ENCODE measurements at regions not wholly inside any gene's neighbourhood (a gene's known extent, or its start where the extent isn't known, plus 50 kb on each side); places are given as distances from the start of the nearest gene placed in this dataset.
A peak's percentile ranks its signal among the peaks of the same experiment; 100 is the strongest.
"Not testable (repeated sequence)": the region's sequence is repeated elsewhere in the genome, so short reads cannot be mapped to it uniquely, and the experiment has no call there.

GRCh38 chr17:72558971-72559476, 438.2 kb downstream of the SOX9 start:
- Mint-ChIP-seq H3K36me3 (no peaks in the 10 kb centered on the region), H3K4me3 (no peak overlapping the region), H3K27ac (no peak overlapping the region), H3K27me3 (peaks cover 1% of the 10 kb centered on the region), H3K4me1 (no peaks in the 10 kb centered on the region), H3K9me3 (no peaks in the 10 kb centered on the region)

GRCh38 chr17:72560303-72561247, 439.8 kb downstream of the SOX9 start:
- Mint-ChIP-seq H3K36me3 (no peaks in the 10 kb centered on the region), H3K4me3 (no peak overlapping the region), H3K27me3 (peaks cover 1% of the 10 kb centered on the region), H3K9me3 (no peaks in the 10 kb centered on the region), H3K4me1 (no peaks in the 10 kb centered on the region), H3K27ac (peak overlapping the region; percentile 11)

- Mint-ChIP-seq H3K36me3 (no peaks in the 10 kb centered on the region), H3K9me3 (no peaks in the 10 kb centered on the region), H3K4me3 (no peak overlapping the region), H3K27me3 (no peaks in the 10 kb centered on the region), H3K4me1 (no peaks in the 10 kb centered on the region), H3K27ac (no peak overlapping the region)
Measured at GRCh38 chr17:72561266-72561665, 440.4 kb downstream of the SOX9 start.

GRCh38 chr17:72561680-72562079, 440.9 kb downstream of the SOX9 start:
- no peaks in the 10 kb centered on the region for H3K9me3 Mint-ChIP-seq
- H3K27ac Mint-ChIP-seq: no peak overlapping the region
- H3K36me3 Mint-ChIP-seq: no peaks in the 10 kb centered on the region
- H3K4me3 Mint-ChIP-seq: no peak overlapping the region
- H3K4me1 Mint-ChIP-seq: no peaks in the 10 kb centered on the region
- H3K27me3 Mint-ChIP-seq: no peaks in the 10 kb centered on the region

- Mint-ChIP-seq H3K4me3 (no peak overlapping the region), H3K36me3 (no peaks in the 10 kb centered on the region), H3K9me3 (no peaks in the 10 kb centered on the region), H3K27ac (no peak overlapping the region), H3K27me3 (no peaks in the 10 kb centered on the region), H3K4me1 (no peaks in the 10 kb centered on the region)
Measured at GRCh38 chr17:72562615-72563188, 441.9 kb downstream of the SOX9 start.

GRCh38 chr17:72563952-72564351, 443.1 kb downstream of the SOX9 start:
- H3K27ac Mint-ChIP-seq: no peak overlapping the region
- no peaks in the 10 kb centered on the region for H3K4me1 Mint-ChIP-seq
- no peaks in the 10 kb centered on the region for H3K36me3 Mint-ChIP-seq
- no peaks in the 10 kb centered on the region for H3K9me3 Mint-ChIP-seq
- no peak overlapping the region for H3K4me3 Mint-ChIP-seq
- H3K27me3 Mint-ChIP-seq: no peaks in the 10 kb centered on the region

GRCh38 chr17:72565006-72565405, 444.2 kb downstream of the SOX9 start:
- no peaks in the 10 kb centered on the region for H3K36me3 Mint-ChIP-seq
- no peaks in the 10 kb centered on the region for H3K27me3 Mint-ChIP-seq
- H3K4me3 Mint-ChIP-seq: no peak overlapping the region
- no peaks in the 10 kb centered on the region for H3K4me1 Mint-ChIP-seq
- no peaks in the 10 kb centered on the region for H3K9me3 Mint-ChIP-seq
- no peak overlapping the region for H3K27ac Mint-ChIP-seq

- Mint-ChIP-seq H3K4me1 (no peaks in the 10 kb centered on the region), H3K4me3 (no peak overlapping the region), H3K27ac (no peak overlapping the region), H3K36me3 (no peaks in the 10 kb centered on the region), H3K27me3 (no peaks in the 10 kb centered on the region), H3K9me3 (no peaks in the 10 kb centered on the region)
Measured at GRCh38 chr17:72565758-72566157, 444.9 kb downstream of the SOX9 start.

GRCh38 chr17:72566671-72567484, 446.1 kb downstream of the SOX9 start:
- Mint-ChIP-seq H3K27ac (no peak overlapping the region), H3K4me1 (no peaks in the 10 kb centered on the region), H3K27me3 (no peaks in the 10 kb centered on the region), H3K9me3 (no peaks in the 10 kb centered on the region), H3K36me3 (no peaks in the 10 kb centered on the region), H3K4me3 (no peak overlapping the region)

GRCh38 chr17:72567774-72568173, 447.0 kb downstream of the SOX9 start:
- Mint-ChIP-seq H3K4me1 (no peaks in the 10 kb centered on the region), H3K27me3 (no peaks in the 10 kb centered on the region), H3K27ac (no peak overlapping the region), H3K9me3 (no peaks in the 10 kb centered on the region), H3K36me3 (no peaks in the 10 kb centered on the region), H3K4me3 (no peak overlapping the region)

GRCh38 chr17:72569148-72569946, 448.5 kb downstream of the SOX9 start:
- H3K36me3 Mint-ChIP-seq: no peaks in the 10 kb centered on the region
- H3K9me3 Mint-ChIP-seq: no peaks in the 10 kb centered on the region
- no peaks in the 10 kb centered on the region for H3K4me1 Mint-ChIP-seq
- no peak overlapping the region for H3K27ac Mint-ChIP-seq
- no peak overlapping the region for H3K4me3 Mint-ChIP-seq
- no peaks in the 10 kb centered on the region for H3K27me3 Mint-ChIP-seq

- Mint-ChIP-seq H3K27ac (no peak overlapping the region), H3K27me3 (no peaks in the 10 kb centered on the region), H3K4me3 (no peak overlapping the region), H3K9me3 (no peaks in the 10 kb centered on the region), H3K36me3 (no peaks in the 10 kb centered on the region), H3K4me1 (no peaks in the 10 kb centered on the region)
Measured at GRCh38 chr17:72571813-72572396, 451.1 kb downstream of the SOX9 start.

GRCh38 chr17:72572604-72573491, 452.0 kb downstream of the SOX9 start:
- Mint-ChIP-seq H3K4me1 (no peaks in the 10 kb centered on the region), H3K27ac (no peak overlapping the region), H3K27me3 (no peaks in the 10 kb centered on the region), H3K36me3 (no peaks in the 10 kb centered on the region), H3K4me3 (no peak overlapping the region), H3K9me3 (no peaks in the 10 kb centered on the region)

GRCh38 chr17:72573492-72573801, 452.6 kb downstream of the SOX9 start:
- H3K36me3 Mint-ChIP-seq, H3K9me3 Mint-ChIP-seq, H3K4me3 Mint-ChIP-seq, H3K27ac Mint-ChIP-seq, H3K4me1 Mint-ChIP-seq, H3K27me3 Mint-ChIP-seq: not testable (repeated sequence)

Measured in activated naive CD4-positive, alpha-beta T cell treated with anti-CD3 and anti-CD28 coated beads, Interleukin-2, amount 50 U/mL, for 24 hours (primary cell).